GM12878 (cell line): ENCODE measurements at regions not wholly inside any gene's neighbourhood (a gene's known extent, or its start where the extent isn't known, plus 50 kb on each side); places are given as distances from the start of the nearest gene placed in this dataset.

Experiments
- ATAC-seq: fragments of 200-7000 bp; cut with Tn5 transposase; 3 replicates; pipeline ENCODE4 v1.9.1; 2020; ENCODE audit warnings: mild to moderate bottlenecking, moderate library complexity
- BruUV-seq: library from RNA; stranded (reverse); fragments of 400-500 nt; replicated peaks from 2 replicates; lab custom pipeline; 2021; lab: Mats Ljungman, UMichigan
- CTCF ChIA-PET: fragments of 300-600 bp; sonication (Branson Sonifier 250); formaldehyde crosslinking; extraction: SDS; loops from one replicate; lab custom pipeline; 2021; ENCODE audit warnings: inconsistent platforms; lab: Yijun Ruan, JAX
- POLR2A ChIA-PET: fragments of 350-600 bp; formaldehyde crosslinking; extraction: SDS; loops from one replicate; lab custom pipeline; 2021; ENCODE audit warnings: inconsistent platforms; lab: Charles Lee
- RAD21 ChIA-PET: fragments of 300-600 bp; sonication (Branson Sonifier 250); formaldehyde crosslinking; loops from one replicate; lab custom pipeline; 2023; ENCODE audit warnings: antibody characterized with exemption; ENCODE audit not compliant: unreplicated experiment; lab: Charles Lee
- SMC1A ChIA-PET: fragments of 300-600 bp; sonication (Branson Sonifier 250); formaldehyde crosslinking; loops from one replicate; lab custom pipeline; 2023; ENCODE audit not compliant: unreplicated experiment, uncharacterized antibody; lab: Charles Lee
- DNase-seq: peaks from one replicate; pipeline ENCODE4 v3.0.0-alpha.2; 2011; ENCODE audit warnings: low read depth, low spot score
- FAIRE-seq: peaks from 3 replicates; lab custom pipeline; 2011; peaks lifted over from hg19 to GRCh38; lab: Jason Lieb, UNC
- H2AFZ ChIP-seq: 2 replicates; pipeline ENCODE4 v1.6.0; 2011; ENCODE audit warnings: low read depth, low read length, control low read depth; ENCODE audit not compliant: control insufficient read depth
- H3K27ac ChIP-seq: 2 replicates; pipeline ENCODE4 v1.5.1; 2011; ENCODE audit warnings: control low read depth; ENCODE audit not compliant: control insufficient read depth, insufficient read depth
- H3K27me3 ChIP-seq, 2 experiments: replicated peaks in 1 of 2; 2 replicates each; pipeline versions ENCODE4 v1.6.0 to v1.6.1; 2011; ENCODE audit warnings: low read length in 1 of 2; ENCODE audit not compliant: control insufficient read depth in 2 of 2, insufficient read depth in 2 of 2
- H3K36me3 ChIP-seq, 2 experiments: 2 replicates each; pipeline ENCODE4 v1.5.1; 2011; ENCODE audit warnings: low read length in 1 of 2; ENCODE audit not compliant: control insufficient read depth in 2 of 2, insufficient read depth in 2 of 2
- H3K4me1 ChIP-seq: 2 replicates; pipeline ENCODE4 v1.6.1; 2011; ENCODE audit warnings: mild to moderate bottlenecking, low read length, moderate library complexity, mixed read lengths; ENCODE audit not compliant: control insufficient read depth, insufficient read depth
- H3K4me2 ChIP-seq: 2 replicates; pipeline ENCODE4 v1.6.0; 2011; ENCODE audit warnings: control low read depth; ENCODE audit not compliant: control insufficient read depth, insufficient read depth
- H3K4me3 ChIP-seq: fragments of 200-600 bp; sonication (generic); 2 replicates; pipeline ENCODE4 v1.5.1; 2016
- H3K79me2 ChIP-seq: 2 replicates; pipeline ENCODE4 v1.6.0; 2011; ENCODE audit warnings: low read length; ENCODE audit not compliant: control insufficient read depth, insufficient read depth
- H3K9ac ChIP-seq: 2 replicates; pipeline ENCODE4 v1.8.0; 2011; ENCODE audit warnings: low read length, control low read depth, mixed read lengths; ENCODE audit not compliant: control insufficient read depth, insufficient read depth
- H3K9me3 ChIP-seq: replicated peaks from 3 replicates; pipeline ENCODE4 v1.5.1; 2011; ENCODE audit warnings: mild to moderate bottlenecking, low read length; ENCODE audit not compliant: control insufficient read depth, insufficient read depth
- H4K20me1 ChIP-seq: 2 replicates; pipeline ENCODE4 v1.6.0; 2011; ENCODE audit not compliant: control insufficient read depth, insufficient read depth
- BCL3 ChIP-seq: IDR thresholded peaks from 2 replicates; pipeline ENCODE4 v1.6.1; 2011; ENCODE audit warnings: borderline replicate concordance, low read depth, mild to moderate bottlenecking, moderate library complexity, low read length; ENCODE audit not compliant: insufficient read depth, poor library complexity, severe bottlenecking
- CHD1 ChIP-seq: IDR thresholded peaks from 2 replicates; pipeline ENCODE4 v1.6.1; 2012; ENCODE audit warnings: low read depth, low read length, improper control_type of control experiment
- HCFC1 ChIP-seq: fragments of 150-350 bp; IDR thresholded peaks from 2 replicates; pipeline ENCODE4 v1.6.1; 2014; ENCODE audit warnings: low read length
- IKZF2 ChIP-seq, 2 experiments: fragments of 450-650 bp; IDR thresholded peaks; 2 replicates each; pipeline ENCODE4 v1.6.1; 2017; ENCODE audit warnings: mild to moderate bottlenecking in 2 of 2, moderate library complexity in 2 of 2
- IRF5 ChIP-seq: fragments of 450-650 bp; IDR thresholded peaks from 2 replicates; pipeline ENCODE4 v1.6.1; 2017; ENCODE audit warnings: borderline replicate concordance
- NR2F1 ChIP-seq: fragments of 450-650 bp; conservative IDR thresholded peaks from 2 replicates; pipeline ENCODE4 v1.6.1; 2017; ENCODE audit warnings: mild to moderate bottlenecking
- POLR2A ChIP-seq: IDR thresholded peaks from 2 replicates; pipeline ENCODE4 v1.6.1; 2011; ENCODE audit warnings: low read depth, mild to moderate bottlenecking, low read length
- RFX5 ChIP-seq: IDR thresholded peaks from 2 replicates; pipeline ENCODE4 v1.6.1; 2011; ENCODE audit warnings: low read depth, low read length, improper control_type of control experiment
- WGBS: methylation state at CpG from one replicate; pipeline ENCODE4 v1.1.6; 2016; ENCODE audit warnings: low lambda C conversion rate; ENCODE audit not compliant: insufficient replicate concordance, insufficient coverage; ENCODE audit errors: missing lambda C conversion rate; 5-methylcytosine and 5-hydroxymethylcytosine counted together
- in situ Hi-C: fragments of 300-500 bp; cut with MboI; formaldehyde crosslinking; loops from 9 replicates; pipeline ENCODE4 v1.14.3; 2018; ENCODE audit warnings: mixed read lengths
- intact Hi-C: fragments of 100-400 bp; cut with micrococcal nuclease; formaldehyde crosslinking; loops from one replicate; pipeline ENCODE4 v1.14.2; 2022; ENCODE audit not compliant: unreplicated experiment

GRCh38 chr7:42596737-42597136, 315.1 kb downstream of the C7orf25 start:
- Histone ChIP-seq H2AFZ (no peak overlapping the region), H3K9ac (no peak overlapping the region), H3K4me1 (no peaks in the 10 kb centered on the region), H3K27ac (no peak overlapping the region), H3K4me2 (no peak overlapping the region), H3K27me3 (no peaks in the 10 kb centered on the region), H3K4me3 (no peak overlapping the region), H4K20me1 (no peaks in the 10 kb centered on the region), H3K9me3 (no peaks in the 10 kb centered on the region), H3K79me2 (no peaks in the 10 kb centered on the region)
- intact Hi-C loops, result no loop called here
- ChIA-PET RAD21 (no interaction called here), CTCF (no interaction called here), POLR2A (no interaction called here), SMC1A (no interaction called here)
- in situ Hi-C loops, result no loop called here
- no TSS peak for BruUV-seq
- no peak for FAIRE-seq
- no peak for DNase-seq
- no peak for ATAC-seq
- TF ChIP-seq HCFC1, result no peak
- TF ChIP-seq IKZF2 (IDR thresholded peaks at IDR 0.05), result no peak
- no peak for TF ChIP-seq NR2F1
- no peak for TF ChIP-seq CHD1
- TF ChIP-seq IRF5, result no peak
- TF ChIP-seq POLR2A, result no peak
- TF ChIP-seq BCL3, result no peak
- TF ChIP-seq, all 136 proteins: peak for 0
- no peaks in the 10 kb centered on the region for H3K36me3 ChIP-seq

GRCh38 chr7:42593860-42594259, 318.0 kb downstream of the C7orf25 start:
- FAIRE-seq, result no peak
- WGBS, result 49% methylated on average over 3 of the region's 3 CpGs
- BruUV-seq, result no TSS peak

More at GRCh38 chr7:42593860-42594259, 318.0 kb downstream of the C7orf25 start:
- H3K4me3 ChIP-seq, result no peak overlapping the region
- no peaks in the 10 kb centered on the region for H4K20me1 ChIP-seq
- no peak overlapping the region for H3K4me2 ChIP-seq
- TF ChIP-seq IKZF2 (IDR thresholded peaks at IDR 0.05) (no peak), RFX5 (no peak)
- H3K4me1 ChIP-seq, result no peaks in the 10 kb centered on the region
- intact Hi-C loops (no loop called here), in situ Hi-C loops (no loop called here)
- H3K9ac ChIP-seq, result no peak overlapping the region
- no peak overlapping the region for H3K27ac ChIP-seq
- H3K79me2 ChIP-seq, result no peaks in the 10 kb centered on the region
- DNase-seq (no peak), ATAC-seq (no peak)
- SMC1A ChIA-PET, result interaction anchor here (0.6 kb wide), 1 partner anchor 768 kb away, joined by 3 read pairs; no protein-coding TSS in a partner anchor
- CTCF ChIA-PET, result no interaction called here
- H3K27me3 ChIP-seq, result no peaks in the 10 kb centered on the region
- RAD21 ChIA-PET, result no interaction called here
- no peaks in the 10 kb centered on the region for H3K36me3 ChIP-seq
- POLR2A ChIA-PET, result no interaction called here
- no peak overlapping the region for H2AFZ ChIP-seq
- no peaks in the 10 kb centered on the region for H3K9me3 ChIP-seq
